HG03159 (cell line): ENCODE measurements at regions not wholly inside any gene's neighbourhood (a gene's known extent, or its start where the extent isn't known, plus 50 kb on each side); places are given as distances from the start of the nearest gene placed in this dataset.

ENCODE experiments used
- ATAC-seq: cut with Tn5 transposase; IDR thresholded peaks from one replicate; pipeline ENCODE4 v1.9.1; 2021; ENCODE audit warnings: mild to moderate bottlenecking, moderate library complexity; ENCODE audit not compliant: unreplicated experiment

GRCh38 chr12:14275111-14275510 is 90.4 kb upstream of the ATF7IP start:
- no peak for ATAC-seq

DNA sequence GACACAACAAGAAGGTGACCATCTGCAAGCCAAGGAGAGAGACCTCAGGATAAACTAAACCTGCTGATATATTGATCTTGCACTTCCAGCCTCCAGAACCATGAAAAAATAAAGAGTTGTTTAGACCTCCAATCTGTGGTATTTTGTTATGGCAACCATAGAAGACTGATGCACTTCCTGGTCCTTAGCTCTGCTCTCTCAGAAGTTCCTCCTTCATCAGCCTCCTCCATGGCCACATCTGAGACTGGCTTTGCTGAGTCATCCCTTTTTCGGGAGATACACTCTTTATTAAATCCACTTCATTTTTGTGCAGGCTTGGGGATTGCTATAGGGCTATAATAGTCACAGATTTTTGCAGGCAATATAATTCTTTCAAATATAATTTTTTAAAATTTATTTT is 89.6 kb upstream of the ATF7IP start:
- no peak for ATAC-seq

DNA sequence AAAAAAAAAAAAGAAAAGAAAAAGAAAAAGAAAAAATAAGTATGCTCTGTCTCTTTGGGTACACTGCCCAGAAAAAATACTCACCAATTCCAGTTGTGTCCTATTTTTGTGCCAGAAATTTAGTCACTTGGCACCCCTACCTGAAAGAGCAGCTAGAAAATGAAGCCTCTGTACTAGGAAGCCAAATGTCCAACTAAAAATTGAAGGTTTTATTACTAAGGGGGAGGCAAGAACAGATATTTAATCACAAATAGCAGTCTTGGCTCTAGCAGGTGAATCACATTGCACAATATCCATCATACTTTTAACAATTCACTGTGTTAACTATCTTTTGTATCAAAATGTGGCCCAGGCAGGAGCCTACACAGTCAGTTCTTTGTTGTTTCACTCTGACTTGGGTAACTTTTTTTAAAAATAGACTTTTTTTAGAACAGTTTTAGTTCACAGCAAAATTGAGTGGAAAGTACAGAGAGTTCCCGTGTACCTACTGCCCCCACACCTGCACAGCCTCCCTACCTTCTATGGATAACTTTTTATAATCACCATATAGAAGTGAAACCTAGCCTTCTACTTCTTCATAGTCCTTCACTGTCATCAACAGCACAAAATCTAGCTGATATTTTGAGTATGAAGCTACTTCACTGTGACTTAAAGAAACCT is 87.1 kb upstream of the ATF7IP start:
- ATAC-seq, result no peak

DNA sequence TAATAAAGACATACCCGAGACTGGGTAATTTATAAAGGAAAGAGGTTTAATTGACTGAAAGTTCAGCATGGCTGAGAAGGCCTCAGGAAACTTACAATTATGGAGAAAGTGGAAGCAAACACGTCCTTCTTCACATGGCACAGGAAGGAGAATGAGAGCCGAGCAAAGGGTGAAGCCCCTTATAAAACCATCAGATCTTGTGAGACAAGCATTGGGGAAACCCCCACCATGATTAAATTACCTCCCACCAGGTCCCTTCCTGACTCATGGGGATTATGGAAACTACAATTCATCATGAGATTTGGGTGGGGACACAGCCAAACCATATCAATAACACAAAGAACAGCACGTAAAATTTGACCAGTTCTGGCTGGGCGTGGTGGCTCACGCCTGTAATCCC is 85.6 kb upstream of the ATF7IP start:
- ATAC-seq, result no peak

- no peak for ATAC-seq
Measured at GRCh38 chr12:14280921-14281320, 84.6 kb upstream of the ATF7IP start.

DNA sequence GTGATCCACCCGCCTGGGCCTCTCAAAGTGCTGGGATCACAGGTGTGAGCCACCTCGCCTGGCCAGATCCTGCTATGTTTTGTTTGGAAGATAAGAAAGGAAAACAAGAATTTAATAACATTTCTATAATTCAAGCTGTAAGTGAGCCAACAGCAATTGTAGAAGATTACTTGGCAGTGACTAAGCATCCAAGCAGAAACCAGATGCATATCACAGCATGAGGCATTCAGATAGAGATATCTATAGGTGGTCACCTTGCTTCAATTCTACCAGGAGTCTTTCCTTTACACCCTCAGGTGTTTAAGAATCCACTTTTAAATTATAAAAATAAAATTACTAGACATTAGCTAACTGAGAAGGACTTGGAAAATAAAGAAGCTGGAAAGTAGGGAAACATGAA is 83.9 kb upstream of the ATF7IP start:
- no peak for ATAC-seq

DNA sequence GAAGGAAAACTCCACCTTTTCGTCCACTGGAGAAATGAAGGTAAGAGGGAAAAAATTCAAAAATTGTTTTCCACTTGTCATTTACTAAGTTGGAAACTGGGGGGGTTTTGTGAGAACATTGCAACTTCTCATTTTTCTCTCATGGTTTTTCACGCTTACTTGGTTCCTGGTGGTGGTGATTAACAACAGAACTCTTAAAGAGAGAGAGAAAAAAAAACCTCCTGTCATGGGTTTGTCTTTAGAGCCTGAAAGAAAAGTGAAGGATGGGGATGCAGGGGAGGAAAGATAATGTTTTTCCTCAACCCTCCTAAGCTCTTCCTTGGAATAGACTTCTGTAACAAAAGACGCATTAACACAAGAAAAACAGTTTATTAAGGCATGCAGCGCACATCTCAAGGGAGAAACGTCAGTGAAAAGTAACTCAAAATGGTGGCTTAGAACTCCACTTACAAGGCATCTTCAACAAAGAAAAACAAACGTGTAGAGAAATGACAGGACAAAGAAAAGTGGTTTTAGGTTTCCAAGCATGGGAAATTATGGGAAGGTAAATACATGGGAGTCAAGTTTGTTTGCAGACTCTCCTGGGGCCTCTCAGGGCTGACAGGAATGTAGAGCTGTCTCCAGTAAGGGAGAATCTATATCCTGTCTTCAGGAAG is 81.9 kb upstream of the ATF7IP start:
- ATAC-seq, result peak; percentile 45

DNA sequence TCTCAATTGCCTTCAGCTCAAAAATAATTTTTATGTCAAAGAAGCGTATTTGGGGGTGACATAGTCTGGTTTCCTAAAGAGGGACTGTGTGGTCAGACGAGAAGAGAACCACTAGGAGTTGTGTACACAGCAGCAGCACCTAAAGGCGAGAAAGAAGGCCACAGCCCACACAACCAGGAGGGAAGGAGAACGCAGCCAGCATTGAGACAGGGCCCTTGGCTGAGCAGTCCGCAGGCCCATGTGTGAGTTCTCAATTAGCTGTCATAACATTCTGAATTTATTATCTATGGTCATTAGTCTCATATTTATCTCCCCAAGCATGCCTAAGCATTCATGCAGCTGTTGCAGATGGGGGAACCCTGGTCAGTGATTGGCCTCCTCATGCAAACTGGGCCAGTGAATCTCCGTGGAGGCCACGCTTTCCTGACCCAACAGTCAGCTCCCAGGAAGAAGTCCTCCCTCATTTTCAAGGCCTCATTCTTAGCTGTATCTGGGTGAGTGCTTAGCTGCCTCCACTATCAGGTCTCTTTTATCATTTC is 81.2 kb upstream of the ATF7IP start:
- ATAC-seq, result peak; percentile 61

GRCh38 chr12:14289601-14290000 is 75.9 kb upstream of the ATF7IP start:
- no peak for ATAC-seq

GRCh38 chr12:14290951-14291350 is 74.5 kb upstream of the ATF7IP start:
- no peak for ATAC-seq

GRCh38 chr12:14303661-14304155 is 61.8 kb upstream of the ATF7IP start:
- no peak for ATAC-seq

GRCh38 chr12:14307004-14307403 is 58.5 kb upstream of the ATF7IP start:
- no peak for ATAC-seq

GRCh38 chr12:14308516-14308915 is 57.0 kb upstream of the ATF7IP start:
- no peak for ATAC-seq

DNA sequence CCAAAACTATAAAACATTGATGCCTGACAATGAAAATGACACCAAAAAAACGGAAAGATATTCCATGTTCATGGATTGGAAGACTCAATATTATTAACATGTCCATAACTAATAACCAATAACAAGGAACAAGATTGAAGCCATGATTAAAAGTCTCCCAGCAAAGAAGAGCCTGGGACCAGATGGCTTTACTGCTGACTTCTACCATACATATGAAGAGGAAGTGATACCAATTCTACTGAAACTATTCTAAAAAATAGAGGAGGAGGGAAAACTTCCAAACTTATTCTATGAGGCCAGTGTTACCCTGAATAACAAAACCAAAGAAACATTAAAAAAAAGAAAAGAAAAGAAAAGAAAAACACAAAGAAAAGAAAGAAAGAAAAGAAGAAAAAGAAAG is 54.6 kb upstream of the ATF7IP start:
- no peak for ATAC-seq

DNA sequence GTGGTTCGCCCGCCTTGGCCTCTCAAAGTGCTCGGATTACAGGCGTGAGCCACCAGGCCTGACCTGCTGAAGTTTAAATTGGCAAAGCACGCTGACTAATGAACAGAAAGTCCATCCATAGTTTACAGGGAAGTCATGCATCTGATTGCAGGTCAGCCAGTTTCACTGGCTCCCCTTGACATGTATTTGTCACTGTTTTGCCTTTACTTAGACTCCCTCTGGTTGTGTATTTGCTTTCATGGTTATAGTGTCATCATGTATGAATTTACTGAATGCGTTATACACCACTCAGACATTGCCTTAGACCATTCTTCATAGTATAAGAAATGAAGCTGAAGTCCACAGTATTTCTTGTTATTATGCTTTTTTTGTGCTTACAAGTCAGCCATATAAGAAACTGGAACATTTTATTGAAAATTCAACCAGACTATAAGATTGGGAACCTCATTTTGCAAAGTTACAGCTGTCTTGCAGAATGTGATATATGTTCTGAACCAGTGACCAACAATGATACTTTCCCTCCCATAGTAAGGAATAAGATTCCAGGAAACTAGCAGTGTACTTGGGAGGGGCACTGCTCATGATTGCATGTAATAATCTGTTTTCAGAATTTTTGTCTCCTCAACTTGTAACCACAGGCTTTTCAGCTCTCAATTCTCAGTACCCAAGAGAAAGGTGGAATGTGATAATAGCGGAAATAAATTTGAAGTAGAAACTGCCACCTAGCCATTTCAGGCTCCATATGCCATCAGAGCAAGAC is 51.9 kb upstream of the ATF7IP start:
- no peak for ATAC-seq

GRCh38 chr12:14314801-14315200 is 50.7 kb upstream of the ATF7IP start:
- peak; percentile 54 for ATAC-seq

DNA sequence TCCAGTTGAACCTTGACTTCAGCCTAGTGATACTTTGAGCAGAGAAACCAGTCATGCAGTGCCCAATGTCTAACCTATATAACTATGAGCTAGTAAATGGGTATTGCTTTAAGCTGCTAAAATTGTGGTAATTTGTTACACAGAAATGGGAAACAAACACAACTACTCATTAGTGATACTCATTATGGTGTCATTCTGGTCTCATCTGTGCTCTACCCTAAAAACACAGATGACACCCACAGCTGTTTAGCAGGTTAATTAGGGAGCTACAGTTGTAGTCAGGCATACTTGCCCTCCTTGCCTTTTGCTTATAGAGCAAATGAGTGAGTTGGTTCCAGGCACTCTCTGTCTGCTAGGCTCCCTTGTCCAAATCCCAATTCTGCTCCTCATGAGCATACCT is 50.0 kb upstream of the ATF7IP start:
- ATAC-seq, result no peak
